DMS79 treated with DMSO at 0.1 percent for 48 hours (cell line): ENCODE measurements at regions not wholly inside any gene's neighbourhood (a gene's known extent, or its start where the extent isn't known, plus 50 kb on each side); places are given as distances from the start of the nearest gene placed in this dataset.
A peak's percentile ranks its signal among the peaks of the same experiment; 100 is the strongest.

Experiments
- DNase-seq: peaks from one replicate; lab custom pipeline; 2025; lab: John Stamatoyannopoulos, UW

DNA sequence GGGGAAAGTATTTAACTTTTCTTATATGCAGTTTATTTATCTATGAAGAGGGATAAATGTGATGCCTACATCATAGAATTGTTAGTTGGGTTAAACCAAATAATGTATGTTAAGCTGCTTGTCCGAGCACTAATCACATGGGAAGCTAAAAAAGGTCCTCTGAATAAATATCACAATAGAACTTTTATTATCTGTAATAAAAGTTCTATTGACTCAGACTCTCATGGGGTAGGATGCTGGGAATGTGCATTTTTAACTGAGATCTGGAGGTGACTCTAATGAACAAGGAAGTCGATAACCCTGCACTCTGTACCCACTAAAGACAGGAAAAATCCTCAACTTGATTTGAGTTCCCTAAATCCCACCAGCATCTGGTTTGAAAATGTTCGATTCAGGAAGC is 205.9 kb upstream of the IL12B start:
- no peak for DNase-seq

GRCh38 chr5:159536646-159537045 is 206.4 kb upstream of the IL12B start:
- no peak for DNase-seq

DNA sequence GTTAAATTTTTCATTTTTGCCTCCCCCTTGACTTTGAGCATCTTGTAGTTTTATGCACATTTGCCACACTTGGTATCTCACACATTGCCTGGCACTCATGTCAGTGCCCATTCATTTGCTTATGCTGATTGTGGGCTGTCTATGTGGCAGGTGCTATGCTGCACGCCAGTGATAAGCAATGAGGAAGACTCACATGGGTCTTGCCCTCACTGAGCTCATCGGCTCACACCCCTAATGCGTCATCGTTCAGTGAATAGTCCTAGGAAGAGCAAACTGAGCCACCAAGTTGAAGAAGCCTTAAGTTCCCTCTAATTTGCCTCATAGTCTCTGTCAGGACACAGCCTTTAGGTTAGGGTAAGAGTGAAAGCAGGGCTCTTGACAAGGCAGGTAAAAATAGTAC is 209.4 kb upstream of the IL12B start:
- DNase-seq, result no peak

GRCh38 chr5:159543326-159543725 is 213.0 kb upstream of the IL12B start:
- no peak for DNase-seq

DNA sequence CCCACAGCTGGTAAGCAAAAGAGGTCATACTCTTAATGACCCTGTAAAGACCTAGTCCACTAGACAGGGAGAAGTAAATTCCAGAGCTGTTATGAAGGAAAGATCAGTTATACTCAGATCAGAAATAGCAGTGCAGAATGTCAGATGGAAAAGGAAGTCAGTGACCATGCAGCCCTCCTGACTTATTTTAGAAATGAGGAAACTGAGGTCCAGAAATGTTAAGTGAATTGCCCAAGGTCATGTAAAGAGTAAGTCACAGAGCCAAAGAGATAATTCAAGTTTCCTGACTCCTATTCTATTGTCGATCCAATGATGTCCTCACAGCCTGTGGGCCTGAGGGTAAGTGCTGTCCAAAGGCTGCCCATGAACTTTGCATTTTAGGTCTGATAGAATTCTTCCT is 214.9 kb upstream of the IL12B start:
- no peak for DNase-seq

DNA sequence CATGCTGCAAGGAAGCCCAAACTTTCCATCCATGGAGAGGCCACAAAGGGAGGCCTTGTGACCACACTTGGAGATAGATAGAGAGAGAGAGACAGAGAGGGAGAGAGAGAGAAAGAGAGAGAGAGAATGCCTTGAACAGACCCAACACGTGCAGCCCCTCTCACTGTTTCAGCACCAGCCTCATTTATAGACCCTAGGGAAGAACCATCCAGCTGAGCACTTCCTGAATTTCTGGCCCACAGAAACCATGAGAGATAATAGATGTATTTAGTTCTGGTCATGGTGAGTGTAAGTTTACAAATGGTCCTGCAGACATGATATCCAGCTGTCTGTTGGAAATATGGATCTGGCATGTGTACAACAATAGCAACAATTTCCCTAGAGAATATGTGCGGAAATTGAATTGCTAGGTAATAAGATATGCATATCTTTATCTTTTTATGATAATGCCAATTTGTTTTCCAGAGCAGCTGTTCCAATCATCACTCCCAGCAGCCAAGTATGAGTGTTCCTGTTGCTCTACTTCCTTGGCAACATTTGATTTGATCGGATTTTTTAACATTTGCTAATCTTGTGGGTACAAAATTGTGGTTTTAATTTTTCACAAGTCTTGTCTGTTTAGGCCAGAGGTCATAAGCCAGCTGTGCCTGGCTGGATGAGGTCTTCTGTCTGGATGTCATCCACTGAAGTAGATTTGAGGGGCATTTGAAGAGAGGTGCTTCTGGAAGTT is 217.3 kb upstream of the IL12B start:
- DNase-seq, result no peak

- DNase-seq, result no peak
Observed at GRCh38 chr5:159548517-159548916, 218.2 kb upstream of the IL12B start.

DNA sequence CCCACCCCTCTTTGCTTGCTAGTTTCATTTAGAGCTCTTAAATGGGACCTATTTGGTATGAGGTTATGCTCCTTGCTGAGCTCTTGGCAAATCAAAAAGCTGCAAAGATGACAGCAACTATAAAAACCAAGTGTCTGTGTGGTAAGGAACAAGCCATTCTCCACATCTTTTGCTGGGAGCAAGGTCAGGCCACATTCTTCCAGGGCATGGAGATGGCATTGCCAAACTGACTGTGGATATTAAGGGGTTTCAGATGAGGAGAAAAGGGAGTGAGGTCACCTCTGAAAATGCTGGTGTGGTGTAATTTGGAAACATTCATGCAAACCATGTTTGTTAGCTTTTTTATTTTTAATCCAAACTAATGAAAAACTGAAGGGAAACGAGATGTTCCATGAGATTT is 218.8 kb upstream of the IL12B start:
- no peak for DNase-seq

DNA sequence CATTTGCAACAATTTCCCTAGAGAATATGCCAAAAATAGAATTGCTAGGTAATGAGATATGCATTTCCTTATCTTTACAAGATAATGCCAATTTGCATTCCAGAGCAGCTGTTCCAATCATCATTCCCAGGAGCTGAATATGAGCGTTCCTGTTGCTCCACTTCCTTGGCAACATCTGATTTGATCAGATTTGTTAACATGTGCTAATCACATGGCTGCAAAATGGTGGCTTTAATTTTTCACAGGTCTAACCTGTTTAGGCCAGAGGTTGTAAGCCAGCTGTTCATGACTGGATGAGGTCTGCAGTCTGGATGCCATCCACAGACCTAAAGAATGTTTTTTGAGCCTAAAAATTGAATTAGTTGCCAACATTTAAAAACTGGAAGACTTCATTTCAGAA is 220.7 kb upstream of the IL12B start:
- no peak for DNase-seq

GRCh38 chr5:159552751-159553150 is 222.5 kb upstream of the IL12B start:
- DNase-seq, result no peak

- no peak for DNase-seq
Observed at GRCh38 chr5:159553792-159554191, 223.5 kb upstream of the IL12B start.

DNA sequence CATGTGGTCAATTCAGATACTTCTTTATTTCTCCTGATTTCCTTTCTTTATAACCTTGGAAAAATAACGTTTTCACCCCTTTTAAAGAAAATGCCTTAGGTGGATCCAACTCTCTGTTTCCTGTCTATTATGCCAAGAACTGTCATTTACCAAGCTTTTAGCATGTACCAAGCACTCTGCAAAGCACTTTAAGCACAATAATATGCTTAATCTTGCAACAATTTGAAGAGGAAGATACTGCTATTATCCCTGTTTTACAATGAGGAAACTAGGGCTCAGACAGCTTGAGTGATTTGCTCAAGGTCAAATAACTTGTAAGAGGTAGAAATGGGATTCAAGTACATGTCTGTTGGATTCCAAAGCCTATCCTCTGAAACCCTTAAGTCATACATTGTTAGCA is 224.8 kb upstream of the IL12B start:
- no peak for DNase-seq

DNA sequence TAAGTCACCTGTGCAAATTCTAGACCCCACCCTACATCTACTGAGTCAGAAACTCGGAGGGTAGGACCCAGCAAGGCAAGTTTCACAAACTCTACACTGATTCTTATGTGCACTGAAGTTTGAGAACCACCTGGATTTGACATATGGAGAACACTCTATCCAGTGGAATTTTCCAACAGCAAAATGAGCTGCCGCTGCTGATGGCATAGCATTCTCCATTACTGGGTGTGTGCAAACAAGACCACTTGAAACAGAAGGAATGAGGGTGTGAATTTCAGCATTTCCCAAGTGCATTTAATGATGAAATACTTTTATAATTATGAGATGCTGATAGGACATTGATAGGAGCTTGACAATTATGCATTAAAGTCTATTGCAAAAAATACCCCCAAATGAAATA is 229.1 kb upstream of the IL12B start:
- DNase-seq, result no peak

DNA sequence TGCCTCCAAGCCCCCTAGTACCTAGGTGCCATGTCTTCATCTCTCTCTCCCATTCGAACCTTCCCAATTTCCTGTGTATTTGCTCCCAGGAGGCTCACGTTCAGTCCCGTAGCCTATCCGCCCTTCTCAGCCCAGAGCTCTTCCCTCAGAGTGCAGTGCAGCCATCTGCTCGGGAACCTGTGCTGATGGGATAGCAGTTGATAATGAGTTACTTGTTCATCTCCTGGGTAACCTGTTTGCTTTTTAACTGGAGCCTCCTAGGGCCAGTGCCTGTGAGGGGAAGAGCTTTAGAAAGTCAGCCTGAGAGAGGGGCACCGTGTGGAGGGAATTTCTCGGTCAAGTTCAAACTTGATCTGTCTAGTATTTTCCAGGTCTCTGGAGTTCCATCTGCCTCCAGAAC is 229.8 kb upstream of the IL12B start:
- DNase-seq, result no peak

DNA sequence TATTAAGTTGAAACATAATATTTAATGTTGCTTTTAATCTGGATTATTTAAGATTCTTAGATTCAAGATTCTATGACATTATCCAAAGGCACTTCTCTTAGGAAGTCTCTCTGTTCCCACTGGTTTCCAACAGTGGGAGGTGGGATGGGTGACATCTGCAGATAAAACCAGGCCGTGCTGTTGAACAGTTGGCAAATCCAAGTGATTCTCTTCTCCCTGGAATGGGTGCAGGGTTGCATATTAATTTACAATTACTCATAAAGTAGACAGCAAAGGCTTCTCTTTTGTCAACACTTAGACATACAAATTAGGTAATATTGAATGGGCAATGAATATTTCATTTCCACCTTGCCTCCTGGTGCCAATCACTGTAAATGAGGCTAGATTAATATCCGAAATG is 233.7 kb upstream of the IL12B start:
- DNase-seq, result no peak

DNA sequence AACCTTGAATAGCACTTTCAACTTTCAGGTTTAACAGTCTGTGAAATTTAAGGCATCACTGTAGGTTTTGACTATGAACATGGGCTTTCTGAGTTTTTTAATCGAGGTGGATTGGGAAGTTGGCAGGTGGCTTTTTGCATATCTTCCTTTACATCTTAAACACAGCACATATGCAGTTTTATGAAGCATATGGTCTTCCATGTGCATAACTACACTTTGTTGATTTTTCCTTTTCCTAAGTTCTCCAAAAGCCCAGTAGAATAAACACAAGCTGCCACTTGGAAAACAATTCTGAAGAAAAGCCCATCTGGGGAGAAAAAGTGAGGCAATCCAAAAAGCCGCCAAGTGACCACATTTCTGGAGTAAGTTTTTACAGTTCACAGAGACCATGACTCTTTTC is 236.5 kb upstream of the IL12B start:
- DNase-seq, result no peak

DNA sequence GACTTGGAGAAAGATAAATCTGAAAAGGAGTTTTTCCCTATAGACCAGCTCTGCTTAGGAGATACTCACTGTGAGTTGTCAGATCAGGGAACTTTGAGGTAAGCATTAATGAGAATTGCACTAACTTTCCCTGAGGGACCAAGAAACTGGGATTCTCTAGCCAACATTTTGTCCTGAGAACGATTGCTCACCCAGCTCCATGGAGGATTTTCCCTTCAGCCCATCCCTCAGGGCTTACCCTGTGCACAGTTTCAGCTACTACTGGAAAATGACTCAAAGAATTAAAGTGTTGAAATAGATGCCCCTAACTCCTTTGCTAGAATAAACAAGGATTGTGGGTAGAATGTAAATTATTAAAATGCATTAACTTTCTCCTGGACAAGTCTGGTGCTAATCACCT is 237.2 kb upstream of the IL12B start:
- no peak for DNase-seq

GRCh38 chr5:159571501-159572244 is 241.4 kb upstream of the IL12B start:
- DNase-seq, result no peak

DNA sequence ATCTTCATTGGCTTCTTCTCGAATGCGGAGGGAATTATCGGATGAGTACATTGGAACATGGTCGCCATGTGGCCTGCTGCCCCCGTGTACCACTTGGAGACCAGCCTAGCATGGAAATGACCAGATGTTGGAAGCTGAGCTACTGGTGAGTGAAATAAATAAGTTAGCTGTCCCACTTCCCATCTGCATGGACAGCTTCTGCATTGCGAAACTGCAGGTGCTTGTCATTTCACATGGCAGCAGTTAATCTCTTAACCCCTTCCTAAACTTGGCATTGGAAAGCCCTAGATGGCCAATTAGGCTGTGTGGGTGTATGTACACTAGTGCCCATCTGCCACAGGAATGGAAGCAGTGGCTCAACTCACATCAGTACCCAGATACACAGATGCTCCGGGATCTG is 246.6 kb upstream of the IL12B start:
- no peak for DNase-seq

GRCh38 chr5:159581502-159582249 is 251.4 kb upstream of the IL12B start:
- DNase-seq, result peak; percentile 34

DNA sequence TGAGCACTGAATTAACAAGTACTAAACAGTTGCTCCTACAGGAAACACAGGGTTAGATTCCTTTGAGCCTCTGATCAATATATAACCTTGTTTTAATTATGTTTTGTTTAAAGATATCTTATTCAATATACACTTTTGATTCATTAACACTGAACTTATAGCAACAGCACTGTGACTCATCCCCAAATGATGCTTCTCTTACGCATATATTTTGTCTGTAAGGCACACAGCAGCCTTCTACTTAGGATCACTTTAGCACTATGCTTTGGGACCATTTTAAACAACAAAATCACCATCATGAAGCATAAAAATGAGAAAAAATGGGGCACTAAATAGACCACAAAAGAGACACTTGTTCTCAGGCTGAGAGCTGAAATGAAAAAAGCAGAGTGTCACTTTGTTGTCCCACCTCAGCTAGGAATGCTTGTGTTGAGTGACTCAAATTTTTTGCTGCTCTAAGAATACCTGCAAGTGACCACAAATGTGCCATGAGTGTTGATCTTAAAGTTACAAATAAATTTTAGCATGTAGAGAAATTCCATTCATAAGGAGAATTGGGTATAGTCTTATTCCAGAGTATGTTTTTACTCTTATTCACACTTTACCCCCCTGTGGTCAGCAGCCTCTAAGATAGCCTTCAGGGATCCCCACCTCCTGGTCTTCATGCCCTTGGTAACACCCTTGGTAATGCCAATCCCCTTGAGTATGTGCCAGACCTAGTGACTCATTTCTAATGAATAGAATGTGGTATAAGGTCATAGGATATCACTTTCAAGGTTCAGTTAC is 252.7 kb upstream of the IL12B start:
- no peak for DNase-seq

DNA sequence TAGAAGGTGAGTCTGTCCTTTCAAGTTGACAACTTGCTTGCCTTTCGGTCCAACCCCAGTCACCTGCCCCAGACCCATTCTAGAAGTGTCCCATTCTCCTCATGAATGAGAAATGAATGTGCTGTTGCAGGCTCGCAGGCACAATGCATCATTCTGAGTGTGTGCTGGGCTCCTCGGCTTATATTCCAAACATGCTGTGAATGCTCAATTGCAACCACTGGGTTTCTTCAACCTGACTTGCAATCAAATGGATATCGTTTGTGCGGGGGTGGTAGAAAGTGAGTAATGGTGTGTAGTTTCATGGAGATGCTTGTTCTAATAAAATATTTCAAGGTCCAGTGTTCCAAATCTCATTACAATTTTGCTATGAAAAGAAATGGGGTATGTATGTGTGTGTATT is 256.6 kb upstream of the IL12B start:
- DNase-seq, result no peak
